ENCODE measurements at regions not wholly inside any gene's neighbourhood (a gene's known extent, or its start where the extent isn't known, plus 50 kb on each side); places are given as distances from the start of the nearest gene placed in this dataset.

GRCh38 chr1:84759756-84760155, 69.5 kb upstream of the SSX2IP start:
- no peak for DNase-seq (ENCODE audit: low spot score)
- Mint-ChIP-seq H3K4me3 (no peak overlapping the region), H3K27ac (no peak overlapping the region)

GRCh38 chr1:84758968-84759491, 68.8 kb upstream of the SSX2IP start:
- H3K27me3 Mint-ChIP-seq (ENCODE audit: low read depth), result peaks cover 6% of the 10 kb centered on the region
- H3K9me3 Mint-ChIP-seq, result no peaks in the 10 kb centered on the region
- no peak for DNase-seq (ENCODE audit: low spot score)
- peaks cover 5% of the 10 kb centered on the region for H3K4me1 Mint-ChIP-seq (ENCODE audit: low read depth)
- no peaks in the 10 kb centered on the region for H3K36me3 Mint-ChIP-seq (ENCODE audit: low read depth)
- no peak overlapping the region for H3K4me3 Mint-ChIP-seq
- no peak overlapping the region for H3K27ac Mint-ChIP-seq

More at GRCh38 chr1:84759756-84760155, 69.5 kb upstream of the SSX2IP start:
- H3K36me3 Mint-ChIP-seq (ENCODE audit: low read depth), result no peaks in the 10 kb centered on the region
- peaks cover 5% of the 10 kb centered on the region for H3K4me1 Mint-ChIP-seq (ENCODE audit: low read depth)
- H3K9me3 Mint-ChIP-seq, result no peaks in the 10 kb centered on the region
- peaks cover 6% of the 10 kb centered on the region for H3K27me3 Mint-ChIP-seq (ENCODE audit: low read depth)

- H3K4me3 Mint-ChIP-seq, result no peak overlapping the region
Measured at GRCh38 chr1:84758476-84758875, 68.2 kb upstream of the SSX2IP start.

GRCh38 chr1:84757301-84757700, 67.0 kb upstream of the SSX2IP start:
- H3K27ac Mint-ChIP-seq, result no peak overlapping the region
- no peak for DNase-seq (ENCODE audit: low spot score)
- H3K4me3 Mint-ChIP-seq, result no peak overlapping the region
- H3K4me1 Mint-ChIP-seq (ENCODE audit: low read depth), result peaks cover 9% of the 10 kb centered on the region
- peaks cover 4% of the 10 kb centered on the region for H3K27me3 Mint-ChIP-seq (ENCODE audit: low read depth)
- H3K9me3 Mint-ChIP-seq, result no peaks in the 10 kb centered on the region
- no peaks in the 10 kb centered on the region for H3K36me3 Mint-ChIP-seq (ENCODE audit: low read depth)

More at GRCh38 chr1:84758476-84758875, 68.2 kb upstream of the SSX2IP start:
- Mint-ChIP-seq H3K27ac (no peak overlapping the region), H3K9me3 (no peaks in the 10 kb centered on the region), H3K4me1 (ENCODE audit: low read depth) (peaks cover 6% of the 10 kb centered on the region), H3K36me3 (ENCODE audit: low read depth) (no peaks in the 10 kb centered on the region), H3K27me3 (ENCODE audit: low read depth) (peaks cover 6% of the 10 kb centered on the region)
- DNase-seq (ENCODE audit: low spot score), result no peak

GRCh38 chr1:84756455-84757082, 66.3 kb upstream of the SSX2IP start:
- no peak for DNase-seq (ENCODE audit: low spot score)
- no peak overlapping the region for H3K27ac Mint-ChIP-seq
- H3K4me1 Mint-ChIP-seq (ENCODE audit: low read depth), result peaks cover 9% of the 10 kb centered on the region
- no peaks in the 10 kb centered on the region for H3K36me3 Mint-ChIP-seq (ENCODE audit: low read depth)
- peaks cover 4% of the 10 kb centered on the region for H3K27me3 Mint-ChIP-seq (ENCODE audit: low read depth)
- no peak overlapping the region for H3K4me3 Mint-ChIP-seq
- no peaks in the 10 kb centered on the region for H3K9me3 Mint-ChIP-seq

- Mint-ChIP-seq H3K4me3 (no peak overlapping the region), H3K27ac (no peak overlapping the region), H3K9me3 (no peaks in the 10 kb centered on the region), H3K36me3 (ENCODE audit: low read depth) (no peaks in the 10 kb centered on the region), H3K4me1 (ENCODE audit: low read depth) (peaks cover 9% of the 10 kb centered on the region), H3K27me3 (ENCODE audit: low read depth) (peaks cover 8% of the 10 kb centered on the region)
- no peak for DNase-seq (ENCODE audit: low spot score)
Measured at GRCh38 chr1:84756001-84756400, 65.7 kb upstream of the SSX2IP start.

GRCh38 chr1:84755216-84755615, 65.0 kb upstream of the SSX2IP start:
- no peaks in the 10 kb centered on the region for H3K36me3 Mint-ChIP-seq (ENCODE audit: low read depth)
- peaks cover 9% of the 10 kb centered on the region for H3K4me1 Mint-ChIP-seq (ENCODE audit: low read depth)
- no peak overlapping the region for H3K4me3 Mint-ChIP-seq
- H3K27ac Mint-ChIP-seq, result no peak overlapping the region
- H3K9me3 Mint-ChIP-seq, result no peaks in the 10 kb centered on the region
- DNase-seq (ENCODE audit: low spot score), result no peak
- peaks cover 8% of the 10 kb centered on the region for H3K27me3 Mint-ChIP-seq (ENCODE audit: low read depth)

GRCh38 chr1:84754386-84754703, 64.1 kb upstream of the SSX2IP start:
- Mint-ChIP-seq H3K4me3 (no peak overlapping the region), H3K9me3 (no peaks in the 10 kb centered on the region), H3K36me3 (ENCODE audit: low read depth) (no peaks in the 10 kb centered on the region), H3K27ac (no peak overlapping the region), H3K4me1 (ENCODE audit: low read depth) (peaks cover 11% of the 10 kb centered on the region), H3K27me3 (ENCODE audit: low read depth) (peaks cover 6% of the 10 kb centered on the region)
- no peak for DNase-seq (ENCODE audit: low spot score)

GRCh38 chr1:84753516-84754385, 63.5 kb upstream of the SSX2IP start:
- Mint-ChIP-seq H3K9me3 (no peaks in the 10 kb centered on the region), H3K27me3 (ENCODE audit: low read depth) (peaks cover 6% of the 10 kb centered on the region)

GRCh38 chr1:84750110-84750730, 60.0 kb upstream of the SSX2IP start:
- DNase-seq (ENCODE audit: low spot score), result no peak
- H3K27ac Mint-ChIP-seq, result no peak overlapping the region
- no peaks in the 10 kb centered on the region for H3K36me3 Mint-ChIP-seq (ENCODE audit: low read depth)
- no peak overlapping the region for H3K4me3 Mint-ChIP-seq
- H3K9me3 Mint-ChIP-seq, result no peaks in the 10 kb centered on the region
- peaks cover 6% of the 10 kb centered on the region for H3K4me1 Mint-ChIP-seq (ENCODE audit: low read depth)
- H3K27me3 Mint-ChIP-seq (ENCODE audit: low read depth), result peaks cover 6% of the 10 kb centered on the region

More at GRCh38 chr1:84753516-84754385, 63.5 kb upstream of the SSX2IP start:
- H3K4me3 Mint-ChIP-seq, result no peak overlapping the region
- no peaks in the 10 kb centered on the region for H3K36me3 Mint-ChIP-seq (ENCODE audit: low read depth)
- peak; percentile 62 for DNase-seq (ENCODE audit: low spot score)
- peaks cover 7% of the 10 kb centered on the region for H3K4me1 Mint-ChIP-seq (ENCODE audit: low read depth)
- no peak overlapping the region for H3K27ac Mint-ChIP-seq

- Mint-ChIP-seq H3K36me3 (ENCODE audit: low read depth) (no peaks in the 10 kb centered on the region), H3K9me3 (no peaks in the 10 kb centered on the region), H3K27me3 (ENCODE audit: low read depth) (peaks cover 6% of the 10 kb centered on the region), H3K4me1 (ENCODE audit: low read depth) (peaks cover 6% of the 10 kb centered on the region), H3K27ac (no peak overlapping the region), H3K4me3 (no peak overlapping the region)
- DNase-seq (ENCODE audit: low spot score), result no peak
Measured at GRCh38 chr1:84749427-84749826, 59.2 kb upstream of the SSX2IP start.

- H3K27me3 Mint-ChIP-seq (ENCODE audit: low read depth), result peaks cover 5% of the 10 kb centered on the region
Measured at GRCh38 chr1:84748364-84748763, 58.1 kb upstream of the SSX2IP start.

GRCh38 chr1:84745857-84746256, 55.6 kb upstream of the SSX2IP start:
- Mint-ChIP-seq H3K27me3 (ENCODE audit: low read depth) (no peaks in the 10 kb centered on the region), H3K9me3 (no peaks in the 10 kb centered on the region), H3K4me1 (ENCODE audit: low read depth) (peaks cover 8% of the 10 kb centered on the region), H3K4me3 (no peak overlapping the region), H3K36me3 (ENCODE audit: low read depth) (no peaks in the 10 kb centered on the region), H3K27ac (no peak overlapping the region)
- no peak for DNase-seq (ENCODE audit: low spot score)

More at GRCh38 chr1:84748364-84748763, 58.1 kb upstream of the SSX2IP start:
- Mint-ChIP-seq H3K4me3 (no peak overlapping the region), H3K9me3 (no peaks in the 10 kb centered on the region), H3K27ac (no peak overlapping the region), H3K4me1 (ENCODE audit: low read depth) (peaks cover 7% of the 10 kb centered on the region), H3K36me3 (ENCODE audit: low read depth) (no peaks in the 10 kb centered on the region)
- no peak for DNase-seq (ENCODE audit: low spot score)

GRCh38 chr1:84743896-84744295, 53.6 kb upstream of the SSX2IP start:
- H3K9me3 Mint-ChIP-seq, result no peaks in the 10 kb centered on the region
- no peak overlapping the region for H3K4me3 Mint-ChIP-seq
- H3K27me3 Mint-ChIP-seq (ENCODE audit: low read depth), result no peaks in the 10 kb centered on the region
- H3K36me3 Mint-ChIP-seq (ENCODE audit: low read depth), result no peaks in the 10 kb centered on the region
- H3K4me1 Mint-ChIP-seq (ENCODE audit: low read depth), result peaks cover 7% of the 10 kb centered on the region
- H3K27ac Mint-ChIP-seq, result no peak overlapping the region
- no peak for DNase-seq (ENCODE audit: low spot score)
